MCF 10A (cell line): ENCODE measurements at regions not wholly inside any gene's neighbourhood (a gene's known extent, or its start where the extent isn't known, plus 50 kb on each side); places are given as distances from the start of the nearest gene placed in this dataset. TPM values are rescaled to one million over a fixed set of nuclear protein-coding genes. Genes with fewer than 3 reads are reported as not detected.

Source experiments
- BruUV-seq: library from RNA; stranded (reverse); fragments of 400-500 nt; replicated peaks from 2 replicates; lab custom pipeline; 2021; lab: Mats Ljungman, UMichigan
- CTCF ChIA-PET: fragments of 300-600 bp; sonication (Branson Sonifier 250); formaldehyde crosslinking; extraction: SDS; loops from one replicate; lab custom pipeline; 2021; ENCODE audit warnings: antibody characterized with exemption, inconsistent platforms; lab: Yijun Ruan, JAX
- POLR2A ChIA-PET: fragments of 300-600, 350-650 bp; sonication (Branson Sonifier 250); formaldehyde crosslinking; extraction: SDS; loops from one replicate; lab custom pipeline; 2020; ENCODE audit warnings: antibody characterized with exemption, inconsistent platforms; lab: Yijun Ruan, JAX
- DNase-seq: peaks from one replicate; pipeline ENCODE4 v3.0.0-alpha.2; 2018; ENCODE audit not compliant: unreplicated experiment
- H3K27ac Mint-ChIP-seq: one replicate; pipeline ENCODE4 v1.8.0; 2022; ENCODE audit warnings: mild to moderate bottlenecking, low read depth, mixed read lengths; ENCODE audit not compliant: unreplicated experiment
- H3K27me3 Mint-ChIP-seq: one replicate; pipeline ENCODE4 v1.8.0; 2022; ENCODE audit warnings: mixed read lengths; ENCODE audit not compliant: insufficient read depth, unreplicated experiment
- H3K36me3 Mint-ChIP-seq: one replicate; pipeline ENCODE4 v1.8.0; 2022; ENCODE audit warnings: mild to moderate bottlenecking, moderate library complexity, mixed read lengths; ENCODE audit not compliant: insufficient read depth, unreplicated experiment
- H3K4me1 Mint-ChIP-seq: one replicate; pipeline ENCODE4 v1.8.0; 2022; ENCODE audit warnings: mixed read lengths; ENCODE audit not compliant: insufficient read depth, unreplicated experiment
- H3K4me3 Mint-ChIP-seq: one replicate; pipeline ENCODE4 v1.8.0; 2022; ENCODE audit warnings: mild to moderate bottlenecking, moderate library complexity, mixed read lengths; ENCODE audit not compliant: unreplicated experiment
- H3K9me3 Mint-ChIP-seq: one replicate; pipeline ENCODE4 v1.8.0; 2022; ENCODE audit warnings: mixed read lengths; ENCODE audit not compliant: unreplicated experiment
- CTCF ChIP-seq: fragments of 200-600 bp; IDR thresholded peaks from one replicate; pipeline ENCODE4 v1.8.0; 2022; ENCODE audit warnings: antibody characterized with exemption, mild to moderate bottlenecking; ENCODE audit not compliant: unreplicated experiment
- intact Hi-C: fragments of 100-400 bp; cut with micrococcal nuclease; formaldehyde crosslinking; loops from 2 replicates; pipeline ENCODE4 v1.14.1; 2022
- microRNA-seq: library from miRNA; unstranded; fragments of <30 nt; microRNA quantifications from one replicate; pipeline ENCODE4 v1.2.0, GENCODE V29; 2022

DNA sequence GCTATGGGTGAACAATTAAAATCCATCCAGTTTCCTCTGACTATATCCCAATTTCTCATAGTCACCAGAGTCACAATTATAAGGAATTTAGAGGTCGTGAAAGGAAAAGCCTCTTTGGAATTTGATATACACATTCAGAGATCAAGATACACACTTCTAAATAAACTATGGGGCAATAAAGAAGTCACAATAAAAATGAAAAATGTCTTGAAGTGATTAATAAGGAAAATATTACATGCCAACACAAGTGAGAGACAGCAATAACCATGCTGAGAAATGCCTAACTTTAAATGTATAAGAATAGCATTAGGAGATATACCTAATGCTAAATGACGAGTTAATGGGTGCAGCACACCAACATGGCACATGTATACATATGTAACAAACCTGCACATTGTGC lies 54.9 kb upstream of the ADAMTS19 start:
- Mint-ChIP-seq H3K4me3 (no peak overlapping the region), H3K4me1 (no peaks in the 10 kb centered on the region), H3K36me3 (no peaks in the 10 kb centered on the region), H3K27me3 (peaks cover 96% of the 10 kb centered on the region), H3K9me3 (no peaks in the 10 kb centered on the region), H3K27ac (no peak overlapping the region)
- TF ChIP-seq CTCF = no peak
- DNase-seq = no peak
- ChIA-PET POLR2A (no interaction called here), CTCF (no interaction called here)
- BruUV-seq = no TSS peak
- intact Hi-C loops = no loop called here

DNA sequence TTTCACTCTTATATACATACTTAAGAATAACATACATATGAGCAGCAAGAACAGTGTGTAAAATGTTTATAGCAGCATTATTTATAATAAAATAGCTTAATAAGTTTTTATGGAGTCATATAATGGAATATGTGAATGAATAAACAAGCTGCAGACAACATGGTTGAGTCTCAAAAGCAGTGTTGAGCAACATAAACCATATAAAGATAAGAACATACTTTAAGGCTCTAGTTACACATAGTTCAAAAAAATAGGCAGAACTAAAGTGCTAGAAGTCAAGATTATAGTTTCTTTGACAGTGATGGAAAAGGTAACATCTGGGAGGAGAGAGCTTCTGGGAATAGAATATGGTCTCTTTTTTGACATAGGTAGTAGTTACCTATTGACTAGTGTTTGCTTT lies 53.7 kb upstream of the ADAMTS19 start:
- POLR2A ChIA-PET = no interaction called here
- intact Hi-C loops = no loop called here
- peaks cover 93% of the 10 kb centered on the region for H3K27me3 Mint-ChIP-seq
- no peak overlapping the region for H3K4me3 Mint-ChIP-seq
- no peaks in the 10 kb centered on the region for H3K4me1 Mint-ChIP-seq
- H3K36me3 Mint-ChIP-seq = no peaks in the 10 kb centered on the region
- CTCF ChIA-PET = interaction anchor here (0.8 to 1.2 kb wide), 2 partner anchors 280 to 362 kb away, joined by 3 to 6 read pairs; no protein-coding TSS in a partner anchor
- no peaks in the 10 kb centered on the region for H3K9me3 Mint-ChIP-seq
- no peak overlapping the region for H3K27ac Mint-ChIP-seq
- TF ChIP-seq CTCF = no peak
- no TSS peak for BruUV-seq
- no peak for DNase-seq

Small RNAs in the stretch of these regions (microRNA-seq; reads per million reads assigned to microRNA genes)
- gene MIR4460 = not detected
